ENCODE measurements at regions not wholly inside any gene's neighbourhood (a gene's known extent, or its start where the extent isn't known, plus 50 kb on each side); places are given as distances from the start of the nearest gene placed in this dataset.

DNA sequence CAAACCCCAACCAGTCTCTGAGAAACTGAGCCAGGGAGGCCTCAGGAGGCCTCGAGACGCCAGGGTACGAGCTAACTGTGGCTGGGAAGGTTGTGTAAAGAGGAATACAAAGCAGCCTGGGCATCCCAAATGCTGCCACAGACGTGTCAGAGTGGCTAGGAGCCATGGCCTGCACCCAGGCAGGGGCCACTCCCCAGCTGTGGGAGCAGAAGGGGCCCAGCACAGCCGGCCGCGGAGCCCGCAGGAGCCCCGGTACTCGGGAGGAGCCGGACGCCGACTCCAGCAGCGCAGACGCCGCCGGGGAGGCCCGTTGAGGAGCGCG is 349.8 kb upstream of the B3GAT1 start:
- no peak overlapping the region for H3K4me3 ChIP-seq (ENCODE audit: low read depth, poor library complexity, severe bottlenecking)
- DNase-seq (ENCODE audit: low spot score in 2 of 2), result no peak
- WGBS, 2 donors, result 74 to 82% methylated on average over 20 of the region's 20 CpGs
- intact Hi-C loops (cut with DNase I; ENCODE audit: low total_unique reads), result no loop called here
- TF ChIP-seq, protein P1, sequence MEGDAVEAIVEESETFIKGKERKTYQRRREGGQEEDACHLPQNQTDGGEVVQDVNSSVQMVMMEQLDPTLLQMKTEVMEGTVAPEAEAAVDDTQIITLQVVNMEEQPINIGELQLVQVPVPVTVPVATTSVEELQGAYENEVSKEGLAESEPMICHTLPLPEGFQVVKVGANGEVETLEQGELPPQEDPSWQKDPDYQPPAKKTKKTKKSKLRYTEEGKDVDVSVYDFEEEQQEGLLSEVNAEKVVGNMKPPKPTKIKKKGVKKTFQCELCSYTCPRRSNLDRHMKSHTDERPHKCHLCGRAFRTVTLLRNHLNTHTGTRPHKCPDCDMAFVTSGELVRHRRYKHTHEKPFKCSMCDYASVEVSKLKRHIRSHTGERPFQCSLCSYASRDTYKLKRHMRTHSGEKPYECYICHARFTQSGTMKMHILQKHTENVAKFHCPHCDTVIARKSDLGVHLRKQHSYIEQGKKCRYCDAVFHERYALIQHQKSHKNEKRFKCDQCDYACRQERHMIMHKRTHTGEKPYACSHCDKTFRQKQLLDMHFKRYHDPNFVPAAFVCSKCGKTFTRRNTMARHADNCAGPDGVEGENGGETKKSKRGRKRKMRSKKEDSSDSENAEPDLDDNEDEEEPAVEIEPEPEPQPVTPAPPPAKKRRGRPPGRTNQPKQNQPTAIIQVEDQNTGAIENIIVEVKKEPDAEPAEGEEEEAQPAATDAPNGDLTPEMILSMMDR (IDR thresholded peaks at IDR 0.05), result no peak
- no peak for TF ChIP-seq POLR2A (IDR thresholded peaks at IDR 0.05)

DNA sequence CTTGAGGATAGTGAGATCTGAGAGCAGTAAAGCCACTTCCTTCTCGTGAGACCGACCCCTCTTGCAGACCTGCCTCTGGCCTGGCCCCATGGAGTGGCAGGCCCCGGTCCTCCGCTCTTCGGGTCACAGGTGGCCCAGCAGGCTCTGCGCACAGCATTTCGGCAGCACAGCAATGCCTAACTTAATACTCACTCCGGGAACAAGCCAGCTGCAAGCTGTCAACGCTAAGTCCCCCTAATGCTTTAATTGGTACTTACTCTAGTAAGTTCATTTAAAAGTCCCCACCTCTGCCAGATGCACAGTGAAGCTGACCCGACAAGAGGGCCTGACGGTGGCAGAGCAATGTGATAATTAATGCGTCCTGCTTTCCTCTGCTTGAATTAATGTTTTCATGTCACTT is 349.3 kb upstream of the B3GAT1 start:
- DNase-seq (ENCODE audit: low spot score in 2 of 2), result no peak
- H3K4me3 ChIP-seq (ENCODE audit: low read depth, poor library complexity, severe bottlenecking), result no peak overlapping the region
- WGBS, 2 donors, result 78 to 79% methylated on average over 12 of the region's 12 CpGs
- intact Hi-C loops (cut with DNase I; ENCODE audit: low total_unique reads), result no loop called here
- no peak for TF ChIP-seq POLR2A (IDR thresholded peaks at IDR 0.05)
- TF ChIP-seq, protein P1 (IDR thresholded peaks at IDR 0.05), result no peak

GRCh38 chr11:134760957-134761356 is 348.9 kb upstream of the B3GAT1 start:
- DNase-seq (ENCODE audit: low spot score in 2 of 2), result no peak
- 54 to 59% methylated on average over 3 of the region's 3 CpGs for WGBS, 2 donors
- intact Hi-C loops (cut with DNase I; ENCODE audit: low total_unique reads), result no loop called here
- no peak overlapping the region for H3K4me3 ChIP-seq (ENCODE audit: low read depth, poor library complexity, severe bottlenecking)
- no peak for TF ChIP-seq POLR2A (IDR thresholded peaks at IDR 0.05)
- TF ChIP-seq, protein P1 (IDR thresholded peaks at IDR 0.05), result no peak

GRCh38 chr11:134760299-134760698 is 348.3 kb upstream of the B3GAT1 start:
- intact Hi-C loops (cut with DNase I; ENCODE audit: low total_unique reads), result no loop called here
- DNase-seq (ENCODE audit: low spot score in 2 of 2), result no peak
- no peak overlapping the region for H3K4me3 ChIP-seq (ENCODE audit: low read depth, poor library complexity, severe bottlenecking)
- TF ChIP-seq, protein P1 (IDR thresholded peaks at IDR 0.05), result no peak
- no peak for TF ChIP-seq POLR2A (IDR thresholded peaks at IDR 0.05)
- 86 to 91% methylated on average over 10 to 12 of the region's 12 CpGs for WGBS, 2 donors

GRCh38 chr11:134759855-134760254 is 347.8 kb upstream of the B3GAT1 start:
- TF ChIP-seq POLR2A (IDR thresholded peaks at IDR 0.05), result no peak
- TF ChIP-seq, protein P1 (IDR thresholded peaks at IDR 0.05), result no peak
- intact Hi-C loops (cut with DNase I; ENCODE audit: low total_unique reads), result no loop called here
- H3K4me3 ChIP-seq (ENCODE audit: low read depth, poor library complexity, severe bottlenecking), result no peak overlapping the region
- 52 to 68% methylated on average over 4 to 5 of the region's 11 CpGs for WGBS, 2 donors
- no peak for DNase-seq (ENCODE audit: low spot score in 2 of 2)

- no peak overlapping the region for H3K4me3 ChIP-seq (ENCODE audit: low read depth, poor library complexity, severe bottlenecking)
- TF ChIP-seq, protein P1 (IDR thresholded peaks at IDR 0.05), result no peak
- TF ChIP-seq POLR2A (IDR thresholded peaks at IDR 0.05), result no peak
- 63 to 74% methylated on average over 8 to 10 of the region's 11 CpGs for WGBS, 2 donors
- intact Hi-C loops (cut with DNase I; ENCODE audit: low total_unique reads), result no loop called here
- no peak for DNase-seq (ENCODE audit: low spot score in 2 of 2)
Observed at GRCh38 chr11:134759274-134759673, 347.2 kb upstream of the B3GAT1 start.

All from lower leg skin (tissue), 4 donors.